ENCODE measurements at regions not wholly inside any gene's neighbourhood (a gene's known extent, or its start where the extent isn't known, plus 50 kb on each side); places are given as distances from the start of the nearest gene placed in this dataset.

DNA sequence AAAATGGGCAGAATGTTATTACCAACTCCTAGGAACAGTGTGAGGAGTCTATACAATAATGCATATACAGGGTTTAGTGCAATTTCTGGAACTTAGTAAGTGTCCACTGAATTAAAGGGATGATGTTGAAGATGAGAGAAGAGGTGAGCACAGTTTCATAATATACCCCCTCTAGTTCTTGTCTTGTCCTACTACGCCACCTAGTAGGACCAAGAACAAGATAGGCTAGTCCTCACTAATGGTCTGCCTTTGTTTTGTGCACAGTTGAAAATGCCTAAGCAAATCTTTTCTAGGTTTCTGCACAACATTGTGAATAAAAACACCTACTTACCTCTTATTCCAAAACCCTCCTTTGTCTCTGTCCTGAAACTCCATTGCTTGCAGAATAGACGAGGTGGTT, 670.2 kb downstream of the CDH8 start:
- DNase-seq (ENCODE audit: low read depth, low spot score), result no peak
- H3K4me3 ChIP-seq (ENCODE audit: low read length), result no peak overlapping the region

DNA sequence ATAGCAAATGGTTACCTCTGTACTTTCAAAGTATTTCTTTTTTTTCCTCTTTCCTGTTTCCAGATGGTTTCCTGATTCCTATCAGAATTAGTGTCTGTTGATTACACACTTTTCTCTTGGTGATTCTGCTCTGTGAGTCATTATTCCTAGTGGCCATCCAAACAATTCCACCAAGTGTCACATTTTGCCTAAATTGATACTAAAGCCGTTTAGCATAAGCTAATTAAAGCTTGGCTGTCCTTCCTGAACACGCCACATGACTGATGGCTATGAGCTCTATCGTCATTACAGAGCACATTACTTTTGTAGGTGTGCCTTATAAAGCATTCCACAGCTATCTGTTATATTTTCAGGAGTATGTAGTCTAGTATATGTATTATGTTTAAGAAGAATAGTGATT, 671.2 kb downstream of the CDH8 start:
- DNase-seq (ENCODE audit: low read depth, low spot score), result no peak
- no peak overlapping the region for H3K4me3 ChIP-seq (ENCODE audit: low read length)

DNA sequence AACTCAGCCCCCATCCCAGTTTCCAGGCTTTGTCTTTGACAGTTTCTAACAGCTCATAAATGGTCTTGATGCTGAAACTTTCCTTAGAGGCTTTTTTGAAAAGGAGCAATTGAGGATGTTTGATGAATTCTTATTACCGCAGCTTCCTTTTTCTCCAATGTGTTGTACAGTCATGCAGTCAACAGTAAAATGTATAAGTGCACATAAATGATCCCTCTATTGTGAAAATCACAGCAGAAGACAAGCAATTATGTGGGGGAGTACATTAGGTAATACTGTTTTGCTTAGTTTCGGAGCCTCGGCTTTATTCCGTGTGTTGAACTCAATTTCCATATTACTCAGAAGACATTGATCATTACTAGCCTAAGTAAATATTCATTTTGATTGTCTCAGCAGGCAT, 673.7 kb downstream of the CDH8 start:
- no peak for DNase-seq (ENCODE audit: low read depth, low spot score)

DNA sequence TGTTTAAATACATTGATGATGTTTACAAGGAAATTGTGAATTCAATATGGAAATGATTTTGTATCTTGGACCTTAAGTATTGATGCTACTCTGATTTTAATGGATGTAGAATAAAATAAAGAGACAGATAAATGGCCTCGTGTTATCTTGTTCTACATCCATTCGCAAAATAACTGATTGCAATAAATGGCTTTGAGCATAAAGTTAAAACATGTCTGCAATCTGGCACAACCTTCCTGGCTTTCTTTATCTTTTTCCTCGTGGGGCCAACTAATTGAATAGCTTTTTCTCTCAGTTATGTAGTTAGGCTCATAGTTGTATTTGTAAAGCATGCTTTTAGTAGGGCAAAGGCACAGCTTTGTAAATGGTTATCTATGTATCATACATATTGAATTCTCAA, 691.4 kb downstream of the CDH8 start:
- no peak overlapping the region for H3K4me3 ChIP-seq (ENCODE audit: low read length)
- DNase-seq (ENCODE audit: low read depth, low spot score), result no peak

More for the DNA sequence above, 673.7 kb downstream of the CDH8 start:
- no peak overlapping the region for H3K4me3 ChIP-seq (ENCODE audit: low read length)

DNA sequence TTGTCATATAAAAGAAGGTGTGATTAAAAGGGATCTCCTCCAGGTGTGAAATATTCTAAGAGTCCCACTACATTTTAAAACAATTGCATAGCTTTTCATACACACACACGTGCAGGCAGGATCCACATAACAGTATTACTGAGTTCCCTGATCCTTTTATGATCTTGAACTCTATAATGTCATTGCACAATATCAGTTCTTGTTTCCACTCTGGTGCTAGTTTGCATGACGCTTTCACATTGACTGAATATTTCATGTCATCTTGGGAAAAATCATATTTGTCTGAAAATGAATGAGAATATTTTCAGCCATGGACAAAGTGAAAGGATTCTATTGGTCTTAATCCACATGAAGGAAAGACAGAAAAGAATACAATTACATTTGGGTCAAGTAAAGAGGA, 703.8 kb downstream of the CDH8 start:
- H3K4me3 ChIP-seq (ENCODE audit: low read length), result no peak overlapping the region
- DNase-seq (ENCODE audit: low read depth, low spot score), result no peak

DNA sequence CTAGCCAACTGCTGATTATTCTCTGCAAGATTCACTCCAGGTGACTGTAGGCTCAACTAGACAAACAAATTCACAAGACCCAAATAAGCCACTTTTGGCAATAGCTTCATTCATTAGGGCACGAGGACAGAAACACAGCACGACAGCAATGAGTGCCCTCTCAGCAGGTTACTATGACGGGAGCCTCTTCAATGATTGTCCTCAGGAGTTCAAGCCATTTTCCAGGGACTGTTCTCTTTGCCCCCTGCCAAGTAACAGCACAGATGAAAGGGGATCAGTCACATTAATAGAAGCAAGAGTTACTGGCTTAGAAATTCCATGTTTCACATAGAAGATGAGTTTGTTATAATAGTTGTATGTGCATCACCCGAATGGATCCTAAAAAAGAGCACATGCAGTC, 712.2 kb downstream of the CDH8 start:
- no peak for DNase-seq (ENCODE audit: low read depth, low spot score)
- H3K4me3 ChIP-seq (ENCODE audit: low read length), result no peak overlapping the region

DNA sequence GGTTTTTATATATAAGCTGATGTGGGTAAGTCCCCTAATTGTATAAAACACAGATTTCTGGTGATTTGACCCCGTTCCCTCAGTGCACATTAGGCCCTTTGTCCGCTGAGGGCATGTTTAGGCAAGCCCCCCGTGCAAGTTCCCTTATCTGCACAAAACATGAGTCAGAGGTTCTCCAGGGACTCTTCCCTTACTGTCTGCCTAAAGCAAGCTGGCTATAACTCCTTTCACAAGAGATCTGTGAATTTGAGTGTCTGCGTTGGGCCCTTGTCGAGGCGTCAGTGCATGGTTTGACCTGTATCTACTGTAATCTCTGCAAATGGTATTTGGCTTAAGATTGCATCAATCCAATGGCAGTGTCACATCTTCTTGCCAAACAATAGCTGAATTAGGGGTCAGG, 712.8 kb downstream of the CDH8 start:
- no peak for DNase-seq (ENCODE audit: low read depth, low spot score)
- H3K4me3 ChIP-seq (ENCODE audit: low read length), result no peak overlapping the region

DNA sequence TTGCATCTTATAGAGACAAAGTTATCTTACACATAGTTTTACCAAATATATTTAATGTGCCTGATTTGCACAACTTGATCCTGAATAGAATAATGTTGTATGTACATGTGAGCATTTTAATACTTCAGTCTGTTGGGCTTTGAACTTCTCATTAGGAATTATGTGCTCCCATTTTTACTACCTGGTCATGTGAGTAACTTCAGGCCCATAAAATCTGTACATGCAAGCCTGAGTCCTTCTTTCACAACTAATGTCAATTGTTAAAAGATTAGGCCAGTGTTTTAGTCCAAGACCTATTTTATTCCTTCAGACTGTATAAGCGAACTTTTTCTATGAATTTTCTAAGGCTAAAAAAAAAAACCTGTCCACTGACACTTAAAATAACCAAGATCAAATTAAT, 715.4 kb downstream of the CDH8 start:
- DNase-seq (ENCODE audit: low read depth, low spot score), result no peak
- H3K4me3 ChIP-seq (ENCODE audit: low read length), result no peak overlapping the region

DNA sequence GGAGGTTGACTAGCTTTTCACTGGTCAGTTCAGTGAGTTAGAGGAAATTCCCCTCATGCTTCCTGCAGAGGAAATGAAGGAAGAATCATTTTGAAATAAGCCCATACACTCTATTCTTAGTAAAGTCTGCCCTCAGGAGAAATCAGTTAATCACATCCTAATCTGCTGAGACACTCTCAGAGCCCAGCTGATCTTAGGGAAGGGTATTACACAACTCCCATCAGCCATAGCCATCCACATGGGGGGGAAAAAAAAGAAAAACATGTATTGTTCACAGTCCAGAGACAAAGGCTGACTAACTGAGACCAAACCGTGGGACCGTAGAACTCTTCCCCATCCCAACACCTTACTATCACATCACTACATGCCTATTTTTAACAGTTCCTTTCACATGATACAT, 722.3 kb downstream of the CDH8 start:
- H3K4me3 ChIP-seq (ENCODE audit: low read length), result no peak overlapping the region
- DNase-seq (ENCODE audit: low read depth, low spot score), result no peak

DNA sequence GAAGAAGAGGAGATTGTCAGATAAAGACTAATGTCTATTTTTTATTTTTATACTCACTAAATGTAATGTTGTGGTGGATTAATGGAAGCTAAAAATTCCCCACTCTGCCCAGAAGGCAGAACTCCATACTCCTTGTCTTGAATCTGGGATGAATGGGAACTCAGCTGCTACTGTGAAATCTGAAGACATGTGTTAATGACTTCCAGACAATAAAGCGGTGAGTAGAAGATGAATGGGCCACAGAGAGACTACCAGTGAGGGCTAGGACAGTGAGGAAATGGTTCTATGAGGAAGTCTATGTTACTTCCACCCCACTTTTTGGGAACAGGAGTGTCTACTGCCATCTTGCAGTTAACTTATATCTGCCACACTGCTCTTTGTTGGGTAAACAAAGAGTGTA, 726.9 kb downstream of the CDH8 start:
- no peak overlapping the region for H3K4me3 ChIP-seq (ENCODE audit: low read length)
- no peak for DNase-seq (ENCODE audit: low read depth, low spot score)

DNA sequence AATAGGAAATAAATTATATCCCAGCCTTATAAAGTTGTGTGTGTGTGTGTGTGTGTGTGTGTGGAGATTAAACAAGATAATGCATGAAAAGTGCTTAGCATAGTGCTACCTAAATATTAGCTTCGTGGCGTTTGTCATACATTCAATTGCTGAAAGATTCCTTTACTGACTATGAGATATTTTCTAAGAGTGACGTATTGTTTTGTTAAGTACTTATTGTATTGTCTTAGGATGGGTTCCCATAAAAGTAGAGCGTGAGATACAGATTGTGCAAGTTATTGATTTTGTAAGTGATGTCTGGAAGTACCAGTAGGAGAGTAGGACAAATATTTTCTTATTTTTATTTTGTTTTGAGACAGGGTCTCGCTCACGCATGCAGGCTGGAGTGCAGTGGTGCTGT, 730.0 kb downstream of the CDH8 start:
- no peak overlapping the region for H3K4me3 ChIP-seq (ENCODE audit: low read length)
- DNase-seq (ENCODE audit: low read depth, low spot score), result no peak

DNA sequence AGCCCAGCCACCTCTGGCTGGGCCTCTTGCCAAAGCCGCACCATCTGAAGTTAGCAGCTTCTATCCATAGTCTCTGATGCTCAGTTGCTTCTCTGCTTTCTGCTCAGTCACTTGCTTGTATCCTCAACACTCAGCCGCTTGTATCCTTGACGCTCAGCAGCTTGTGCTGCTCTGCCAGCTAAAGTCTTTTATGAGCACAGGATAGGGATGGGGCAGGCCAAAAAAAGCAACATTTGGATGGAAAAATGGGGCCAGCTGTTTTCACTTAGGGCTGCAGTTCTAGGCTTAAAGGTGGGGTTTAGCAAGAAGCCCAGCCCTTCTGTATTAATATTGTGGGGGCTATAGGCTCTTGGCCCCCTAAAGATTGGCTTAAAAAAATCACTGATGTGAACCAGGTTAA, 739.4 kb downstream of the CDH8 start:
- H3K4me3 ChIP-seq (ENCODE audit: low read length), result no peak overlapping the region
- no peak for DNase-seq (ENCODE audit: low read depth, low spot score)

DNA sequence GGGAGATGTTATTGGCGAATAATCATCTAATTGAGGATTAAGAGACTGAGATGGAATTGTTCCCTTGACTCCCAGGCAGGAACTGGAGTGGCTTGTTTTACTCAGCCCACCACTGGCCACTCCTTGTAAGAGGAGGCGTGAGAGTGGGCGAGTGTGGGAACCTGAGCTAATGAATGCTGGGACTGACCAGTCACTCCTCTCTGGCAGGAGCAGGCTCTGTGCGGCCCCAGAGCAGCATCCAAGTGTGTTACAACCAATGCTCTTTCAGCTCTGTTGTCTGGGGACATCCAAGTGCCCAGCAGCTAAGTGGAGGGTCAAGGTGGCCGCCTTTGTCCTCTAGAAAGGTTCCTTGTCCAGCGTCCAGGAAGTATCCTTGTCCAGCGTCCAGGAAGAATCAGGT, 739.9 kb downstream of the CDH8 start:
- no peak overlapping the region for H3K4me3 ChIP-seq (ENCODE audit: low read length)
- no peak for DNase-seq (ENCODE audit: low read depth, low spot score)

DNA sequence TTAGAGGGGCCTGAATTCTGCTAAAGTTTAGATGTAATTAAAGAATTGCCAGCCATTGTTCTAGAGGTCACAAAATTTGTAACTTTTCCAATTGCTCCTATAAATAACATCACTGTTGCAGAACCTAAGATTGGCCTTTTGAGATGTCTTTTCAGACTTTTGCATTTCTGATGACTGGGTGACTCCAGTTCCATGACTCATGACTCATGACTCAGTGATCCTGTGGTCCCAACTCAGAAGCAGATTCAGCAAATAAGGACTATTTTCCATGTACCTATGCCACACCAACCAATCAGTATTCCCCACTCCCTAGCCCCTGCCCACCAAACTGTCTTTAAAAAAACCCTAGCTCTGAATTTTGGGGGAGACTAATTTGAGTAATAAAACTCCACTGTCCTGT, 740.9 kb downstream of the CDH8 start:
- H3K4me3 ChIP-seq (ENCODE audit: low read length), result no peak overlapping the region
- DNase-seq (ENCODE audit: low read depth, low spot score), result no peak

DNA sequence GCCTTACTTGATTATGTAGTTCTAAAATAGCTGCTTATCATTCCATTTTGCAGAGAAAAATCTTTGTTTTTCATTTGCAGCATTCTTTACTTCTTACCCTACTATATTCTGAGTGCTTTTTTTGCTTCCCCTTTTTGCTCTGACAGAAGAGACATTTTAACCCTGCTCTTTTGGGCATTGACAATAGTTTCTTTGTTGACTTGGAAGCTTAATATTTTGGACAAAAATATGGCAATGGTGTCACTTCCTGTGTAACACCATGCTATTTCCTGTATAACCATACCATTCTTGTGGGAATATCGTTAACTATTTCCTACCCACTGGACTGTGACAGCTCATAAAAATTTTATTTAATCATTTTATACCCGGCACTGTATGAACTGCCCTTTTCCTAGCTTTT, 747.1 kb downstream of the CDH8 start:
- H3K4me3 ChIP-seq (ENCODE audit: low read length), result no peak overlapping the region
- no peak for DNase-seq (ENCODE audit: low read depth, low spot score)

DNA sequence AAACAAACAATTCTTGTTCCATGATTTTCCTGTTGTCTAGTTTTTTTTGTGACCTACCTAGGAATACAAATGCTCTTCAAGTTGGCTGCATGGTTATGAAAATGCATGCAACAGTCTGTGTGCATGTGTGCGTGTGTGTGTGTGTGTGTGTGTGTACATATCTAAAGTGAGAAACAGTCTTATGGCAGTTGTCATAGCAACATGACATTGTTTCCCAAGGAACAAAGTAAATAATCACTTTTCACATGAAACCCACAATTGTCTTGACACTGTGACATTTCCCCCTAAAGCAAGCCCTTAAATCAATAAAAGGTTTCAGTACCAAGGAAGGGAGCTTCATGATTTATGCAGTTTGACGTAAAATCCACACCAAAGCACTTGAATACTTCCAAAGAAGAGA, 758.4 kb downstream of the CDH8 start:
- DNase-seq (ENCODE audit: low read depth, low spot score), result no peak
- no peak overlapping the region for H3K4me3 ChIP-seq (ENCODE audit: low read length)

DNA sequence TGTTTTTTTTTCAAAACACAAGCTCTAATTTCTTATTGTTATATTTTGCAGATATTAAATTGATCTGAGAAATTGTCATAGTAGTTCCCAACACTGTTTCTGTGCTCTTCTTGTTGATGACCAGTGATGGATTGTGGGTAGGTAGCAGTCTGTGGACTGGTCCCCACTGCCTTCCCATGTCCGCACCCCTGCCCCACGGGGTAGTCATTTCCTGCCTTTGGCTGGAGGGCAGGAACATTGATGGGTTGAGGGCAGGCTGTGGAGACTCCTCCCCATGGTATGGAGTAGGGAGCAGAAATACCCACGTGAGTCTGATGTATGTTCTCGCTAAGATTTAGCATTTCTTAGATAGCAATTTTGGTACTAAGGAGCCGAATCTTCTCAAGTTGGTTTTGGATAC, 762.0 kb downstream of the CDH8 start:
- no peak overlapping the region for H3K4me3 ChIP-seq (ENCODE audit: low read length)
- DNase-seq (ENCODE audit: low read depth, low spot score), result no peak

DNA sequence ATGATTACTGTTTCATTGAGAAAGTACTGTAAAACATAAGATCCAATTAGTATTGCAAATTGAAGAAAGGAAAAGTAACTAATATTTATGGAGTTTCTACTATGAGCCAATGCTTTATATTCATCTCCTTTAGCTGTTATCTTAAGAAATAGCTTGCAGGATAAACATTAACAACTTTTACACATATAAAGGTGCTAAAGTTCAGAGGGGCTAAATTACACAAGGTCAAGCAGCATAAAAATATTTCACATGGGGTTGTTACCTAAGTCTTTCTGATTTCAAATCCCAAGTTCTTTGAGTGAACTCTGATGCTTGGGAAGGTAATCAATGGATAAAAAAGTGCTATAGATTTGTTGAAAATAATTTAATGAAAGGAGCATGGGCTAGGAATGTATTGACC, 765.5 kb downstream of the CDH8 start:
- no peak overlapping the region for H3K4me3 ChIP-seq (ENCODE audit: low read length)
- no peak for DNase-seq (ENCODE audit: low read depth, low spot score)

DNA sequence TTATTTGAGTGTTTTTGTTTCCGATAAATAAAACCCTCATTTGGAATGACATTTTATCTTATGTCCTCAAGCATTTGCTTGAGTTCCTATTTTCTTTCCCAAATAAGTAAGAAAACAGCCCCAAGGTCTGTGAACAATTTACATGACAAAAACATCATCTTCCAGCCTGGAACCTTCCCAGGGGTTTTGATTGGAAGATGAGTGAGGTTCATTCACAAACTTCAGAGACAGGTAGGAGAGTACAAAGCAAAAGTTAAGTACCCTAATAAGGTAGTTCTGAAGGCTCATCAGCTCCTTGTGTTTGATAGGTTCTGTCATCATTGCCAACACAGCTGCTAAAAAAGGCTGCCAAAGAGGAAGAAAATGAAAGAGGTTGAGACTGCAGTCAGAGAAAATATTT, 772.8 kb downstream of the CDH8 start:
- H3K4me3 ChIP-seq (ENCODE audit: low read length), result no peak overlapping the region
- DNase-seq (ENCODE audit: low read depth, low spot score), result no peak

DNA sequence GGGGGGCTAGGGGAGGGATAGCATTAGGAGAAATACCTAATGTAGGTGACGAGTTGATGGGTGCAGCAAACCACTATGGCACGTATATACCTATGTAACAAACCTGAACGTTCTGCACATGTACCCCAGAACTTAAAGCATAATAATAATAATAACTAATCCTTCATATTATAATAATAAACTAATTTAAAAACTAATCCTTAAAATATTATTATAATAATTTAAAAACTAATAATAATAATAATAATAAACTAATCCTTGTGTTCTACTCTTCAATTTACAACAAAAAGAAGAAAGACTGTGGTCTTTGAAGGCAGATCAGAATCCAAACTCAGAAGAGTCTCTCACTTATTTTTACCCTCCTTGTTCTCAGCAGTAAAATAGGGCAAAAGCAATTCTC, 774.9 kb downstream of the CDH8 start:
- no peak overlapping the region for H3K4me3 ChIP-seq (ENCODE audit: low read length)
- DNase-seq (ENCODE audit: low read depth, low spot score), result no peak

DNA sequence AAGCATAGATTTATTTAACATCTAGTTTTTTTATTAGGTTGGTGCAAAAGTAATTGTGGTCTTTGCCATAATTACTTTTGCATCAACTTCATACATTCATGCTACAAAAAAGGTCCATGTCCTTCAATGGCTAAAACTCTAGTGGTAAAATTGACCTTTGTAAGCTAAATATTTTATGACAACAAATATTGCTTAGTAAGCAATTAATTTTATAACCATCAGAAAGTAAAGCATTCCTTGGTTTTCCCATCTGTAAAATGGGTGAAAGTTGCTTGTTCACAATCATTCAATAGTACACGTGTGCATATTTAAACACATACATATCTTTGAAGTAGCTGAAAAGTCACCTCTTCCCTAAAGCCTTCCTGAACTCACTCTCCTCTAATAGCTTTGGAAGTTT, 789.6 kb downstream of the CDH8 start:
- no peak for DNase-seq (ENCODE audit: low read depth, low spot score)
- H3K4me3 ChIP-seq (ENCODE audit: low read length), result no peak overlapping the region

DNA sequence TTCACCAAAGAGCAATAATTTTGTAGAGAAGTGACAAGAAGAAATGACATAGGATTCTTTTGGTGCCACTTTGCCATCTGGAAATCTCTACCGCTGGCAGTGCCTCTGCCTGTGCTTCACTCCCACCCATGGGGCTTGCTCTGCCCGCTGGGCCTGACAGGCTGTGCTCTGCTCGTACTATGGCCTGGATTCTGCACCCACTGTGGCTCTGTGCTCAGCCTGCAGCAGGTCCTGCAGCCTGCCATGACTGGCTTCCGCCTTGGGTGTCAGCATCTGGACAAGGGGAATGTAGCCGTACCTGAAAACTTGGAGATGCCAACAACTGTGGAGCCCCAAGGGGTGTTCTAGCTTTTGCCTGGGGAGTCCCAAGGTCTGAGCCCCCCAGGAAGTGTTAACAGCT, 792.3 kb downstream of the CDH8 start:
- no peak overlapping the region for H3K4me3 ChIP-seq (ENCODE audit: low read length)
- no peak for DNase-seq (ENCODE audit: low read depth, low spot score)

Data from Jurkat, Clone E6-1 (cell line).